GM20000 (cell line): ENCODE measurements at regions not wholly inside any gene's neighbourhood (a gene's known extent, or its start where the extent isn't known, plus 50 kb on each side); places are given as distances from the start of the nearest gene placed in this dataset.
"Not testable (repeated sequence)": the region's sequence is repeated elsewhere in the genome, so short reads cannot be mapped to it uniquely, and the experiment has no call there.

ENCODE experiments used
- DNase-seq: peaks from one replicate; pipeline ENCODE4 v3.0.0; 2012; ENCODE audit warnings: low spot score
- CTCF ChIP-seq: IDR thresholded peaks from 2 replicates; pipeline ENCODE4 v1.5.1; 2012; ENCODE audit warnings: mild to moderate bottlenecking, control low read depth; ENCODE audit errors: extremely low read depth, missing control alignments

- TF ChIP-seq CTCF: no peak
- DNase-seq: no peak
These were observed 175.0 kb upstream of the ISL1 start for GRCh38 chr5:51208296-51208695.

- no peak for TF ChIP-seq CTCF
- DNase-seq: no peak
These were observed 168.5 kb upstream of the ISL1 start for GRCh38 chr5:51214746-51215145.

- no peak for TF ChIP-seq CTCF
- DNase-seq: no peak
These were observed 157.2 kb upstream of the ISL1 start for GRCh38 chr5:51225789-51226742.

- DNase-seq: no peak
- TF ChIP-seq CTCF: no peak
These were observed 155.2 kb upstream of the ISL1 start for GRCh38 chr5:51227963-51228470.

GRCh38 chr5:51230336-51230735 lies 152.9 kb upstream of the ISL1 start:
- no peak for DNase-seq
- TF ChIP-seq CTCF: no peak

GRCh38 chr5:51242456-51242855 lies 140.8 kb upstream of the ISL1 start:
- no peak for DNase-seq
- TF ChIP-seq CTCF: no peak

- not testable (repeated sequence) for DNase-seq
These were observed 132.3 kb upstream of the ISL1 start for GRCh38 chr5:51250957-51251356.

- no peak for TF ChIP-seq CTCF
- no peak for DNase-seq
These were observed 112.0 kb upstream of the ISL1 start for GRCh38 chr5:51271261-51271660.
